KMS-11 (cell line): ENCODE measurements at regions not wholly inside any gene's neighbourhood (a gene's known extent, or its start where the extent isn't known, plus 50 kb on each side); places are given as distances from the start of the nearest gene placed in this dataset.

Experiments used
- H2AFZ ChIP-seq: fragments of 200-600 bp; sonication (generic); 2 replicates; pipeline ENCODE4 v1.6.1; 2016; ENCODE audit warnings: antibody characterized with exemption, mixed run types, low read depth
- H3K27ac ChIP-seq: fragments of 200-600 bp; sonication (generic); 2 replicates; pipeline ENCODE4 v1.6.1; 2016; ENCODE audit warnings: mild to moderate bottlenecking, mixed run types
- H3K27me3 ChIP-seq: fragments of 200-600 bp; sonication (generic); 2 replicates; pipeline ENCODE4 v1.6.1; 2017; ENCODE audit warnings: mild to moderate bottlenecking, low read depth, mixed run types, moderate library complexity; ENCODE audit not compliant: insufficient read depth
- H3K36me3 ChIP-seq: fragments of 200-600 bp; sonication (generic); 2 replicates; pipeline ENCODE4 v1.6.1; 2017; ENCODE audit warnings: mild to moderate bottlenecking, mixed run types; ENCODE audit not compliant: insufficient read depth
- H3K4me1 ChIP-seq: fragments of 200-600 bp; sonication (generic); 2 replicates; pipeline ENCODE4 v1.6.1; 2016; ENCODE audit warnings: mild to moderate bottlenecking, low read depth, mixed run types; ENCODE audit not compliant: poor library complexity, severe bottlenecking
- H3K4me2 ChIP-seq: fragments of 200-600 bp; sonication (generic); 2 replicates; pipeline ENCODE4 v1.7.0; 2016; ENCODE audit warnings: mild to moderate bottlenecking, mixed run types
- H3K4me3 ChIP-seq: fragments of 200-600 bp; sonication (generic); IDR thresholded peaks from 2 replicates; pipeline ENCODE4 v1.6.1; 2017; ENCODE audit warnings: low read depth, low read length, mixed read lengths; ENCODE audit not compliant: insufficient read depth
- H3K79me2 ChIP-seq: fragments of 200-600 bp; sonication (generic); 2 replicates; pipeline ENCODE4 v1.6.1; 2016; ENCODE audit warnings: low read depth, mixed run types; ENCODE audit not compliant: insufficient read depth
- H3K9ac ChIP-seq: fragments of 200-600 bp; sonication (generic); 2 replicates; pipeline ENCODE4 v1.6.1; 2016; ENCODE audit warnings: mild to moderate bottlenecking, mixed run types
- H4K20me1 ChIP-seq: fragments of 200-600 bp; sonication (generic); 2 replicates; pipeline ENCODE4 v1.6.1; 2016; ENCODE audit warnings: mild to moderate bottlenecking, mixed run types; ENCODE audit not compliant: insufficient read depth
- CTCF ChIP-seq: fragments of 200-600 bp; sonication (generic); conservative IDR thresholded peaks from 2 replicates; pipeline ENCODE4 v1.6.1; 2017; ENCODE audit warnings: low read depth, mild to moderate bottlenecking, antibody characterized with exemption, low read length, moderate library complexity, mixed read lengths

GRCh38 chr1:95699149-95699953, 465.3 kb downstream of the RWDD3 start:
- H3K4me2 ChIP-seq = no peak overlapping the region
- no peak overlapping the region for H3K9ac ChIP-seq
- H3K27ac ChIP-seq = no peak overlapping the region
- no peaks in the 10 kb centered on the region for H3K27me3 ChIP-seq
- no peak for TF ChIP-seq CTCF
- no peaks in the 10 kb centered on the region for H4K20me1 ChIP-seq
- no peaks in the 10 kb centered on the region for H3K36me3 ChIP-seq
- no peaks in the 10 kb centered on the region for H3K4me1 ChIP-seq
- no peak overlapping the region for H2AFZ ChIP-seq
- no peak overlapping the region for H3K4me3 ChIP-seq
- no peaks in the 10 kb centered on the region for H3K79me2 ChIP-seq

GRCh38 chr1:95701450-95702173, 467.6 kb downstream of the RWDD3 start:
- Histone ChIP-seq H3K27me3 (no peaks in the 10 kb centered on the region), H3K79me2 (no peaks in the 10 kb centered on the region), H3K9ac (no peak overlapping the region), H3K27ac (no peak overlapping the region), H3K4me3 (no peak overlapping the region), H4K20me1 (no peaks in the 10 kb centered on the region), H3K36me3 (no peaks in the 10 kb centered on the region), H2AFZ (no peak overlapping the region), H3K4me2 (no peak overlapping the region), H3K4me1 (no peaks in the 10 kb centered on the region)
- TF ChIP-seq CTCF = no peak

- H3K79me2 ChIP-seq = no peaks in the 10 kb centered on the region
- no peak overlapping the region for H2AFZ ChIP-seq
- no peaks in the 10 kb centered on the region for H4K20me1 ChIP-seq
- no peak for TF ChIP-seq CTCF
- H3K9ac ChIP-seq = no peak overlapping the region
- no peaks in the 10 kb centered on the region for H3K4me1 ChIP-seq
- H3K4me3 ChIP-seq = no peak overlapping the region
- no peak overlapping the region for H3K27ac ChIP-seq
- no peak overlapping the region for H3K4me2 ChIP-seq
- no peaks in the 10 kb centered on the region for H3K36me3 ChIP-seq
- no peaks in the 10 kb centered on the region for H3K27me3 ChIP-seq
Measured at GRCh38 chr1:95703046-95703445, 469.0 kb downstream of the RWDD3 start.

GRCh38 chr1:95716097-95716496, 482.1 kb downstream of the RWDD3 start:
- Histone ChIP-seq H2AFZ (no peak overlapping the region), H3K27ac (no peak overlapping the region), H3K79me2 (no peaks in the 10 kb centered on the region), H3K4me2 (no peak overlapping the region), H3K4me1 (no peaks in the 10 kb centered on the region), H3K9ac (no peak overlapping the region), H3K4me3 (no peak overlapping the region), H3K36me3 (no peaks in the 10 kb centered on the region), H3K27me3 (no peaks in the 10 kb centered on the region), H4K20me1 (no peaks in the 10 kb centered on the region)
- TF ChIP-seq CTCF = no peak
